T-cell (primary cell): ENCODE measurements at regions not wholly inside any gene's neighbourhood (a gene's known extent, or its start where the extent isn't known, plus 50 kb on each side); places are given as distances from the start of the nearest gene placed in this dataset.

Experiments
- ATAC-seq, 4 experiments: fragments of 200-7000 bp in 3 of 4; fragments of 150-1000 bp in 1 of 4; cut with Tn5 transposase; replicated peaks in 1 of 4; 1 replicate in 3 of 4; 2 replicates in 1 of 4; pipeline ENCODE4 v1.10.0; 2021; ENCODE audit warnings: moderate library complexity in 3 of 4, mild to moderate bottlenecking in 2 of 4, moderate number of reproducible peaks in 1 of 4
- CTCF ChIA-PET, 2 donors: fragments of 300-600 bp; sonication (Branson Sonifier 250); formaldehyde crosslinking; loops; one replicate each; lab custom pipeline; 2022; ENCODE audit warnings: antibody characterized with exemption in 2 of 2; lab: Charles Lee
- POLR2A ChIA-PET, 2 donors: fragments of 300-600 bp; sonication (Branson Sonifier 250); formaldehyde crosslinking; loops; one replicate each; lab custom pipeline; 2022; ENCODE audit warnings: antibody characterized with exemption in 2 of 2; lab: Charles Lee
- DNase-seq, 35 experiments: peaks; one replicate each; pipeline versions ENCODE4 v3.0.0 to v3.0.0-alpha.2; 2013 to 2023
- H3K27ac ChIP-seq: one replicate; pipeline ENCODE4 v1.5.1; 2013; ENCODE audit warnings: low read length
- H3K27me3 ChIP-seq, 2 experiments: replicated peaks in 1 of 2; 1 replicate in 1 of 2; 2 replicates in 1 of 2; pipeline versions ENCODE4 v1.6.1 to v1.7.0; 2013; ENCODE audit warnings: low read length in 1 of 2, mixed read lengths in 1 of 2; ENCODE audit not compliant: control insufficient read depth in 2 of 2, insufficient read depth in 2 of 2; ENCODE audit errors: extremely low read depth in 1 of 2
- H3K36me3 ChIP-seq, 2 donors: 1 replicate in 1 of 2; 2 replicates in 1 of 2; pipeline versions ENCODE4 v1.6.1 to v1.7.0; 2013; ENCODE audit warnings: low read length in 1 of 2; ENCODE audit not compliant: control insufficient read depth in 2 of 2, insufficient read depth in 1 of 2; ENCODE audit errors: extremely low read depth in 1 of 2
- H3K4me1 ChIP-seq, 2 experiments: 1 replicate in 1 of 2; 2 replicates in 1 of 2; pipeline versions ENCODE4 v1.6.1 to v1.7.0; 2013; ENCODE audit warnings: low read length in 2 of 2, mixed read lengths in 1 of 2; ENCODE audit not compliant: insufficient read depth in 2 of 2, control insufficient read depth in 1 of 2; ENCODE audit errors: extremely low read depth in 1 of 2
- H3K4me3 ChIP-seq, 2 donors: 1 replicate in 1 of 2; 2 replicates in 1 of 2; pipeline versions ENCODE4 v1.5.1 to v1.7.0; 2013; ENCODE audit warnings: mild to moderate bottlenecking in 2 of 2, low read length in 1 of 2, moderate library complexity in 1 of 2; ENCODE audit not compliant: control insufficient read depth in 1 of 2; ENCODE audit errors: extremely low read depth in 1 of 2
- H3K9me3 ChIP-seq: 2 replicates; pipeline ENCODE4 v1.7.0; 2013
- H3K27ac Mint-ChIP-seq, 2 donors: one replicate each; pipeline ENCODE4 v1.8.0; 2020 to 2021; ENCODE audit warnings: mild to moderate bottlenecking in 2 of 2, mixed read lengths in 2 of 2
- H3K27me3 Mint-ChIP-seq, 2 donors: one replicate each; pipeline ENCODE4 v1.8.0; 2021 to 2022; ENCODE audit warnings: mixed read lengths in 2 of 2
- H3K36me3 Mint-ChIP-seq: one replicate; pipeline ENCODE4 v1.8.0; 2021; ENCODE audit warnings: mixed read lengths
- H3K4me1 Mint-ChIP-seq, 3 donors: one replicate each; pipeline ENCODE4 v1.8.0; 2020 to 2022; ENCODE audit warnings: mixed read lengths in 3 of 3, mild to moderate bottlenecking in 1 of 3
- H3K4me3 Mint-ChIP-seq, 3 donors: one replicate each; pipeline ENCODE4 v1.8.0; 2020 to 2022; ENCODE audit warnings: mild to moderate bottlenecking in 3 of 3, mixed read lengths in 3 of 3, moderate library complexity in 3 of 3
- H3K9me3 Mint-ChIP-seq, 3 donors: one replicate each; pipeline ENCODE4 v1.8.0; 2020 to 2022; ENCODE audit warnings: mixed read lengths in 3 of 3
- WGBS: methylation state at CpG from one replicate; pipeline ENCODE4 v1.1.5; 2013; ENCODE audit warnings: missing lambda C conversion rate; ENCODE audit not compliant: insufficient coverage; 5-methylcytosine and 5-hydroxymethylcytosine counted together

DNA sequence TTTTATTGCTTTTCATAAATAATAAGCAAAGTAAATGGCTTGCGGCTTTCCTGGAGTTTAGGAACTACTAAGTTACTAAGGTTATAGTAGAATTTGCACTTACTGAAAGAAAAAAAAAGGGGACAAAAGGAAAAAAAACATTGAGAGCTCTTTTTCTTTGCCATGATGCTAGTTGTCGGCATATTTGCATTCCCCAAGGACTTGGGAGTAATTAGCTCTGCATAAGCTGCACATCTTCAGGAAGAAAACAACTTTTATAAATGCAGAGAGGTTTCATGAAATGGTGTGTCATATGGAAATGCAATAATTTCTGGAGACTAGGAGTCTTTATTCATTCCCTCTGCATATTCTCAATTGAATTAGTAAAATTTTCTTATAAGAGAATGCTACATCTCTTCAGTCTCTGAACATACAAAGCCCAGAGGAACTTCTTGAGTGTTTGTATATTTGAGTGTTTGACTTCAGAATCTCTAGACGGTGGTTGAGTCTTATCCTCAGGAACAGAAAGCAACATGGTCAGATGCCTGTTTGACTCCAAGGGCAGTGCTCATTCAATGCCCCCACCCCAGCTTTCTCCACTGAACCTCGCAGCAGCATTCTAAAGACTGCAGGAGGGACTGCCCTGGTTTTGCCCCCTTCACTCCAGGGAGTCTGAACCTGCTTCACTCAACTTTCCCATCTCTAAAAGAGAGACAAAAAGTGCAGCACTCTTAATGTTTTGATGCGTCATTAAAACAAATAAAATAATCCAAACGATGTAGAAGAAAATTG, 158.9 kb upstream of the EEA1 start:
- H3K4me3 ChIP-seq, result no peak overlapping the region
- Mint-ChIP-seq H3K4me1 (peaks cover 5 to 6% (median 6%) of the 10 kb centered on the region in 3 donors), H3K27ac (no peak overlapping the region), H3K36me3 (no peaks in the 10 kb centered on the region), H3K4me3 (no peak overlapping the region), H3K9me3 (peaks cover 0 to 10% (median 5%) of the 10 kb centered on the region in 3 donors), H3K27me3 (no peaks in the 10 kb centered on the region)
- 100% methylated on average over 1 of the region's 6 CpGs for WGBS
- H3K27me3 ChIP-seq, result no peaks in the 10 kb centered on the region
- H3K4me1 ChIP-seq, result no peaks in the 10 kb centered on the region
- H3K9me3 ChIP-seq, result no peaks in the 10 kb centered on the region
- DNase-seq, result no peak
- H3K36me3 ChIP-seq, result no peaks in the 10 kb centered on the region
- ChIA-PET POLR2A (interaction anchor here in 1 of 2 donors (0.6 kb wide), 1 partner anchor 445 kb away, joined by 3 read pairs; no protein-coding TSS in a partner anchor), CTCF (interaction anchor here in 1 of 2 donors (0.6 kb wide), 1 partner anchor 9 kb away, joined by 3 read pairs; no protein-coding TSS in a partner anchor)
- no peak overlapping the region for H3K27ac ChIP-seq
- no peak for ATAC-seq

DNA sequence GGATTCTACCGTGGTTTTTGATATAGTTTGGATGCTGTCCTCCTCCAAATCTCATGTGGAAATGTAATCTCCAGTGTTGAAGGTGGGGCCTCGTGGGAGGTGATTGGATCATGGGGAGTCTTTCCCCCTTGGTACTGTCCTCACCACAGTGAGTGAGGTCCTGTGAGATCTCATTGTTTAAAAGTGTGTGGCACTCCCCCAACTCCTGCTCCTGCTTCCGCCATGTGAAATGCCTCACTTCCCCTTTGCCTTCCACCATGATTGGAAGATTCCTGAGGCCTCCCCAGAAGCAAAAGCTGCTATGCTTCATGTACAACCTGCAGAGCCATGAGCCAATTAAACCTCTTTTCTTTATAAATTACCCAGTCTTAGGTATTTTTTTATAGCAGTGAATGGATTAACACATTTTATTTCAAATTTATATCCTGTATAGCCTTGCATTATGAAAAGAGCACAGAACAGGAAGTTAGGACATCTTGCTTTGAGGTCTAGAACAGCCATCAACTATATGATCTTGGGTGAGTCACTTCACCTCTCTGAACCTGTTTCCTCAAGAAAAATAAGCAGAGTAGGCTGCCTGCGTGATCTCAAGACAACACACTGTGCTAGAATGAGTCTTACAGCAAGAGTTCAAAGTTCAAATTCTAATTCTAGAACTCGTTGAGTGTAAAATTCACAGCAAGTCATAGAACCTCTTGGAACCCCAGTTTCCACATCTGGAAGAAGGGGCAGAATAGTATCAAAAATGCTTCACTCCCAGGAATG, 160.9 kb upstream of the EEA1 start:
- no peak overlapping the region for H3K27ac Mint-ChIP-seq
- Histone ChIP-seq H3K27me3 (no peaks in the 10 kb centered on the region), H3K9me3 (no peaks in the 10 kb centered on the region), H3K27ac (no peak overlapping the region), H3K36me3 (no peaks in the 10 kb centered on the region), H3K4me1 (no peaks in the 10 kb centered on the region), H3K4me3 (no peak overlapping the region)
- H3K36me3 Mint-ChIP-seq, result no peaks in the 10 kb centered on the region
- no peak overlapping the region for H3K4me3 Mint-ChIP-seq
- WGBS, result 100% methylated on average over 1 of the region's 5 CpGs
- peaks cover 5 to 6% (median 6%) of the 10 kb centered on the region in 3 donors for H3K4me1 Mint-ChIP-seq
- H3K9me3 Mint-ChIP-seq, result peaks cover 0 to 10% (median 5%) of the 10 kb centered on the region in 3 donors
- H3K27me3 Mint-ChIP-seq, result no peaks in the 10 kb centered on the region
- ChIA-PET POLR2A (no interaction called here), CTCF (interaction anchor here in 1 of 2 donors (0.6 kb wide), 1 partner anchor 305 kb away, joined by 3 read pairs; no protein-coding TSS in a partner anchor)
- no peak for DNase-seq
- ATAC-seq, result peak; percentile 40 to 91 (median 74)

DNA sequence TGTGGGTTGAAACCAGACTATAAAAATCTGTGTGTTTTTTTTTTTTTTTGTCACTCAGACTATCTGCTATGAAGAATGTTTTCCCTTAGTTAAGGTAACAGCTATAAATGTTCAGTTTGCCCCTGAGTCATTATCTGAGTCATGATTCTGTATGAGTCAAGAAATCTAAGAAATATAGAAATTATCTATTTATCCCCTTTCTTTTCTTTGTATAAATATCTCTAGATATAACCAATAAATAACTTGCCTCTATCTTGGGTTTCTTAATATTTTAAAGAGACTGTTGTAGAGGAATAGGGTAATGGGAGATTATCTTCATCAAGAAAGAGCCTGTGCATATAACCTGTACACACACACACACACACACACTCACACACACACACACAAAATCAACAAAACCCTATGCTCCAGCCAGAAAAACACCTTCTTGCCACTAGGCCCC, 161.7 kb upstream of the EEA1 start:
- H3K4me3 ChIP-seq, result no peak overlapping the region
- H3K4me1 Mint-ChIP-seq, result peaks cover 5 to 10% (median 6%) of the 10 kb centered on the region in 3 donors
- DNase-seq (no peak), ATAC-seq (no peak)
- H3K4me3 Mint-ChIP-seq, result no peak overlapping the region
- H3K36me3 ChIP-seq, result no peaks in the 10 kb centered on the region
- H3K36me3 Mint-ChIP-seq, result no peaks in the 10 kb centered on the region
- H3K27ac ChIP-seq, result no peak overlapping the region
- H3K9me3 Mint-ChIP-seq, result peaks cover 0 to 6% (median 5%) of the 10 kb centered on the region in 3 donors
- H3K27me3 ChIP-seq, result no peaks in the 10 kb centered on the region
- ChIA-PET POLR2A (no interaction called here), CTCF (interaction anchor here in 1 of 2 donors (0.6 kb wide), 1 partner anchor 306 kb away, joined by 3 read pairs; no protein-coding TSS in a partner anchor)
- H3K4me1 ChIP-seq, result no peaks in the 10 kb centered on the region
- H3K27ac Mint-ChIP-seq, result no peak overlapping the region
- no peaks in the 10 kb centered on the region for H3K27me3 Mint-ChIP-seq
- H3K9me3 ChIP-seq, result no peaks in the 10 kb centered on the region

DNA sequence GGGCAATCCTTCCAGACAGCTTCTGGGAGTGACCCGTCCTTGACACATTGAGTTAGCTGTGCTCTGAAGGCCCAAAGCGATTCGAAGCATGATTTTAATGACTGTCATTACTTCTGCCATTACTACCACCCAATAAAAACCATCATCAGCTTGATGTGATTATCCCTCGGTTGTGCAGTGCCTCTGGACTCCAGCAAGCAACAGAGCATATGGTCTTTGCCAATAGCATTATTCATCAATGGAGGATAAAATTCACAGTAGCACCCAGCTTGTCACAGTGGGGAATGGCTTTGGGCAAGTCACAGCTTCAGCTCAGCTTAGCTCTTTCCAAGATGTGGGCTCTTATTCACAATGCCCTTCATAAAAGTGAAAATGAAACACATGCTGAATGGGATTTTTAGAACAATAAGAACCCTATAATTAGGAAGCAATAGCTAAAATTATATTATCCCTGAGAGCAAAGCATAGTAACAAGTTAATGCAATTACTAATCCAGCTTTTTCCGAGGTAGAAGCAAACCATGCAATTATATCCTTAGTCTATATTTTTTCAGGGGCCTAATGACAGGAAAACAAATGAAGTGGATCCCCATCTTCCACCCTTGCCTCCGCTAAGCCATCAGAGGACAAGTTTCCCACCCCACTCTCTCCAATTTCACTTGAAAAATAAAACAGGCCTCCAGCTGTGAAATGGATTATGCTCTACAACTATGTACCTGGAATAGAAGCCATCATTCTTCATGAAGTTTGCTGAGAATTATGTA, 163.0 kb upstream of the EEA1 start:
- Mint-ChIP-seq H3K27ac (no peak overlapping the region), H3K9me3 (no peaks in the 10 kb centered on the region), H3K4me3 (no peak overlapping the region), H3K4me1 (peaks cover 5 to 10% (median 6%) of the 10 kb centered on the region in 3 donors), H3K36me3 (no peaks in the 10 kb centered on the region), H3K27me3 (no peaks in the 10 kb centered on the region)
- H3K9me3 ChIP-seq, result no peaks in the 10 kb centered on the region
- 100% methylated on average over 6 of the region's 6 CpGs for WGBS
- no peaks in the 10 kb centered on the region for H3K36me3 ChIP-seq
- H3K27ac ChIP-seq, result no peak overlapping the region
- CTCF ChIA-PET, result interaction anchor here (0.5 to 0.6 kb wide), 2 partner anchors 11 to 327 kb away, joined by 3 read pairs; no protein-coding TSS in a partner anchor
- ATAC-seq, result no peak
- H3K27me3 ChIP-seq, result no peaks in the 10 kb centered on the region
- no peaks in the 10 kb centered on the region for H3K4me1 ChIP-seq
- no peak for DNase-seq
- no peak overlapping the region for H3K4me3 ChIP-seq
- POLR2A ChIA-PET, result interaction anchor here in 1 of 2 donors (0.5 kb wide), 1 partner anchor 121 kb away, joined by 5 read pairs; no protein-coding TSS in a partner anchor

DNA sequence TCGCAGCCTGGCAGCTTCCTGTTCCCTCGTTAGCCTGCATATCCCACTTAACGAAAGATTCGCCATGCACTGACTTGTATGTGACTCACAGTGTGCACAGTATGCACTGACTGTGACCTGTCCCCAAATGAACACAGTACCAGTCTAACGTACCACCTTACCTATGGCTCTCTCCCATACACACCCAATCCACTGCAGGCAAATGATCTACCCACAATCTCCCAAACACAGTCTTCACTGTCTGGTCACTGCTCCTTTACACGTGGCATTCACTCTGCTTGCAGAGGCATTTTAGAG, 163.5 kb upstream of the EEA1 start:
- no peak for ATAC-seq
- H3K27me3 ChIP-seq, result no peaks in the 10 kb centered on the region
- WGBS, result 95% methylated on average over 5 of the region's 6 CpGs
- ChIA-PET CTCF (interaction anchor here in 1 of 2 donors (0.5 kb wide), 1 partner anchor 326 kb away, joined by 3 read pairs; no protein-coding TSS in a partner anchor), POLR2A (no interaction called here)
- Mint-ChIP-seq H3K4me1 (peaks cover 5 to 10% (median 6%) of the 10 kb centered on the region in 3 donors), H3K27me3 (no peaks in the 10 kb centered on the region), H3K4me3 (no peak overlapping the region), H3K36me3 (no peaks in the 10 kb centered on the region), H3K27ac (no peak overlapping the region), H3K9me3 (no peaks in the 10 kb centered on the region)
- H3K4me1 ChIP-seq, result no peaks in the 10 kb centered on the region
- H3K36me3 ChIP-seq, result no peaks in the 10 kb centered on the region
- H3K4me3 ChIP-seq, result no peak overlapping the region
- DNase-seq, result no peak
- no peak overlapping the region for H3K27ac ChIP-seq
- no peaks in the 10 kb centered on the region for H3K9me3 ChIP-seq

DNA sequence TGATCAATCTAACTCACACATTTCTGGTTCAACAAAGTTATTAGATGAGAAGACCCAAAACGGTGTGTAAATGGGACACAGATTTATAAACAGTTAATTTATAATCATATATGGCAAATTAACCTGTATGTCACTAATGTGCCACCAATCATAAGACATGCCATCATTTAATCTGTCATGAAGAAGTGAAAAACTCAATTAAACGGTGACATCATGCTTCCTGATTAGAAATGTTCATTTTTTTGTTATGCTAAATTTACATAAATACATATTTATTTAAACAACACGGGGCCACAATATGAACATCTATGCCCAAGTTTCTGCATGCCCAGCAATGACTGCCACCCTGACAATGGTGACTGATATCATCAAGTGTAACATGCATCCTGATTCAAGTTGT, 164.1 kb upstream of the EEA1 start:
- H3K4me3 Mint-ChIP-seq, result no peak overlapping the region
- H3K9me3 Mint-ChIP-seq, result no peaks in the 10 kb centered on the region
- 100% methylated on average over 1 of the region's 3 CpGs for WGBS

More for the DNA sequence above, 164.1 kb upstream of the EEA1 start:
- ATAC-seq (no peak), DNase-seq (no peak)
- CTCF ChIA-PET, result interaction anchor here in 1 of 2 donors (0.6 kb wide), 1 partner anchor 107 kb away, joined by 3 read pairs; no protein-coding TSS in a partner anchor
- Histone ChIP-seq H3K9me3 (no peaks in the 10 kb centered on the region), H3K4me1 (peaks cover 0 to 3% of the 10 kb centered on the region in 2 experiments), H3K4me3 (no peak overlapping the region), H3K27ac (no peak overlapping the region), H3K27me3 (no peaks in the 10 kb centered on the region), H3K36me3 (no peaks in the 10 kb centered on the region)
- POLR2A ChIA-PET, result no interaction called here
- H3K36me3 Mint-ChIP-seq, result no peaks in the 10 kb centered on the region
- H3K27me3 Mint-ChIP-seq, result no peaks in the 10 kb centered on the region
- H3K4me1 Mint-ChIP-seq, result peaks cover 7 to 12% (median 10%) of the 10 kb centered on the region in 3 donors
- H3K27ac Mint-ChIP-seq, result no peak overlapping the region
